Heart left ventricle (tissue), 13 donors: ENCODE measurements at regions not wholly inside any gene's neighbourhood (a gene's known extent, or its start where the extent isn't known, plus 50 kb on each side); places are given as distances from the start of the nearest gene placed in this dataset.

Experiments
- CTCF ChIP-seq, 12 donors: fragments of 200-600 bp; sonication (generic) in 4 of 12; IDR thresholded peaks; one replicate each; pipeline versions ENCODE4 v1.5.0 to v1.8.0; 2018 to 2022; ENCODE audit warnings: antibody characterized with exemption in 12 of 12, mild to moderate bottlenecking in 5 of 12
- POLR2A ChIP-seq, 2 donors: fragments of 450-650 bp; IDR thresholded peaks; one replicate each; pipeline ENCODE4 v1.6.1; 2017; ENCODE audit warnings: antibody characterized with exemption in 2 of 2, mild to moderate bottlenecking in 2 of 2, moderate library complexity in 2 of 2
- donor health status: ischemic (EF 13 %, LVEDD 7.1; RV severe dilation, severe dysfunction).
- donor health status: DM: no; HTN: yes; CAD: no.
- donor health status: DM: no; HTN: no; CAD: no.
- donor health status: ischemic (EF 25% LVEDD 6.9; RV normal size, moderate dysfunction).
- donor health status: ischemic (EF 25% LVEDD 5.7; RV mildly dilated, moderate dysfunction).
- donor health status: ischemic (EF 35%, LVEDD 5.7; RV mildly dilated, moderate dysfunction).
- donor health status: nonischemic (EF 11% LVEDD 7.7; RV severe dilation, severe dysfunction).
- donor health status: DM: yes; HTN: yes; CAD: no.
- donor health status: PGD.
- donor health status: ischemic (EF 29% LVEDD 5.4; RV normal size, mild dysfunction).
- donor health status: nonischemic (EF 23%, LVEDD 6.1; RV moderate dilation, normal function).

- TF ChIP-seq CTCF (IDR thresholded peaks at IDR 0.05) (no peak), POLR2A (IDR thresholded peaks at IDR 0.05) (no peak)
Observed at GRCh38 chr22:22318723-22319465, 74.3 kb downstream of the VPREB1 start.
